Tibial nerve (tissue), 4 donors: ENCODE measurements at regions not wholly inside any gene's neighbourhood (a gene's known extent, or its start where the extent isn't known, plus 50 kb on each side); places are given as distances from the start of the nearest gene placed in this dataset.

Source experiments
- DNase-seq, 2 donors: peaks; one replicate each; pipeline ENCODE4 v3.0.0-alpha.2; 2019; ENCODE audit warnings: low spot score in 2 of 2
- H3K27ac ChIP-seq, 4 donors: fragments of 200-600 bp; sonication (generic) in 3 of 4; one replicate each; pipeline ENCODE4 v1.5.1; 2017 to 2019; ENCODE audit warnings: mild to moderate bottlenecking in 1 of 4
- H3K27me3 ChIP-seq, 2 donors: fragments of 200-600 bp; sonication (generic) in 1 of 2; one replicate each; pipeline versions ENCODE4 v1.5.1 to v1.6.0; 2017 to 2019
- H3K36me3 ChIP-seq, 3 donors: fragments of 200-600 bp; sonication (generic); one replicate each; pipeline ENCODE4 v1.5.1; 2018 to 2019
- H3K4me1 ChIP-seq, 4 donors: fragments of 200-600 bp; sonication (generic) in 3 of 4; one replicate each; pipeline ENCODE4 v1.5.1; 2017 to 2019
- H3K4me3 ChIP-seq, 4 donors: fragments of 200-600 bp; sonication (generic) in 3 of 4; one replicate each; pipeline ENCODE4 v1.5.1; 2017 to 2019; ENCODE audit warnings: mild to moderate bottlenecking in 1 of 4, moderate library complexity in 1 of 4
- H3K9me3 ChIP-seq, 4 donors: fragments of 200-600 bp; sonication (generic) in 3 of 4; one replicate each; pipeline ENCODE4 v1.5.1; 2017 to 2019
- CTCF ChIP-seq, 5 experiments: fragments of 200-600 bp in 3 of 5; fragments of 450-650 bp in 2 of 5; sonication (generic) in 3 of 5; IDR thresholded peaks; one replicate each; pipeline ENCODE4 v1.5.1; 2016 to 2019; ENCODE audit warnings: antibody characterized with exemption in 5 of 5, mild to moderate bottlenecking in 3 of 5, moderate library complexity in 2 of 5
- EP300 ChIP-seq, 2 donors: sonication (generic); formaldehyde crosslinking; IDR thresholded peaks; one replicate each; pipeline ENCODE4 v1.6.1; 2017; ENCODE audit warnings: antibody characterized with exemption in 2 of 2, mild to moderate bottlenecking in 1 of 2
- POLR2A ChIP-seq, 2 donors: fragments of 450-650 bp; IDR thresholded peaks; one replicate each; pipeline ENCODE4 v1.6.1; 2017; ENCODE audit warnings: antibody characterized with exemption in 2 of 2, mild to moderate bottlenecking in 2 of 2, moderate library complexity in 2 of 2
- WGBS, 2 donors: methylation state at CpG; one replicate each; pipeline ENCODE4 v1.1.5; 2018; 5-methylcytosine and 5-hydroxymethylcytosine counted together

- H3K4me1 ChIP-seq, result peaks cover 0 to 13% (median 4%) of the 10 kb centered on the region in 4 donors
- no peak overlapping the region for H3K27ac ChIP-seq
- no peaks in the 10 kb centered on the region for H3K36me3 ChIP-seq
- no peaks in the 10 kb centered on the region for H3K9me3 ChIP-seq
- DNase-seq, result peak; percentile 17 to 41
- no peaks in the 10 kb centered on the region for H3K27me3 ChIP-seq
- no peak overlapping the region for H3K4me3 ChIP-seq
- TF ChIP-seq CTCF (IDR thresholded peaks at IDR 0.05), result no peak
Observed at GRCh38 chr5:38645508-38645907, 89.1 kb upstream of the LIFR start.

DNA sequence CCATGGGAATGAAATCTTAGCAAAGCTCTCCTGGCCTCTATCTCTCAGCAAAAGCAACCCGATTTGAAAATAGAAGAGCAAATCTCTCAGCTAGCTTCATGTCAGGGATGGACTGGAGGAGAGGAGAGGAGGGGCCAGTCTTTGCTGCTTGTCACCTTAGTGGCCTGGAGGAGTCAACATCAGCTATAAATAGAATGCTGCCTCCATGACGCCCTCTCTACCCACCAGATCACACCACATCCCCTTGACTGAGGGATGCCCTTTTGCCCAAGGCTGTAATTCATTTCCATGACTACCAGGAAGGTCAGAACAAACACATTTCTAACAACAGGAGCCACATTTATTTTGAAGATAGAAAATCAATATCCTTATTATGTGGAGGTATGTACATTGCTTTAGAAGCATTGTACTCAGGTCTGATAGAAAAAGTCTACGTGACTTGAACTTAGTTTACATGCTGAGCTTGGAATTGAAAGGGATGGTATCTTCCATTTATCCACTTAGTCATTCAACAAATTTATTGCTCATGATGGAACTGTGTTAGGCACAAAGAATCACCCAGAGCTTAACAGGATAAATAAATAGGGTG lies 92.4 kb upstream of the LIFR start:
- Histone ChIP-seq H3K9me3 (no peaks in the 10 kb centered on the region), H3K4me1 (peaks cover 0 to 13% (median 0%) of the 10 kb centered on the region in 4 donors), H3K27me3 (no peaks in the 10 kb centered on the region), H3K36me3 (no peaks in the 10 kb centered on the region), H3K4me3 (no peak overlapping the region), H3K27ac (no peak overlapping the region)
- 77 to 85% methylated on average over 3 of the region's 3 CpGs for WGBS, 2 donors
- no peak for DNase-seq
- TF ChIP-seq CTCF (IDR thresholded peaks at IDR 0.05) (no peak), EP300 (IDR thresholded peaks at IDR 0.05) (no peak), POLR2A (IDR thresholded peaks at IDR 0.05) (no peak)

DNA sequence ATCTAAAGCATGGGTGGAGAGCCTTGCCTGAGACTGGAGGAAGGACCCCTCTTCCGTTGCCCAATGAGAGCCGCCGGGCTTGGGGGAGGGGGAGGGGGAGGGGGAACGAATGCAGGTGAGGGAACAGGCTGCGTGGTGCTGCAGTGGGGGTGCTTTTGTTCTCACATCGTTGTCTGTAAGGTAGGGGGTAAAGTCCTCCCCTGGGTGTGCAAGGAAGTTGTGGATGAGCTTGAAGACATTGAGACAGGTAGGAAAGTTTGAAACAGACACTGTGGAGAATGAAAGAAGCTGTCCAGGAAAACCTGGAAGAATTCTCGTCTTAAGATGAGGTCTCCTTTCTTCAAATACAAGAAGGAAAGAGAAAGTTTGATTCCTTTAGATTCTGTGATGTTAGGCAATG lies 94.1 kb upstream of the LIFR start:
- no peaks in the 10 kb centered on the region for H3K9me3 ChIP-seq
- no peak for DNase-seq
- 52 to 55% methylated on average over 7 of the region's 7 CpGs for WGBS, 2 donors
- peaks cover 0 to 13% (median 0%) of the 10 kb centered on the region in 4 donors for H3K4me1 ChIP-seq
- peak overlapping the region in 1 of 4 donors; percentile 1 for H3K4me3 ChIP-seq
- TF ChIP-seq POLR2A (IDR thresholded peaks at IDR 0.05) (no peak), CTCF (IDR thresholded peaks at IDR 0.05) (no peak), EP300 (IDR thresholded peaks at IDR 0.05) (no peak)
- no peaks in the 10 kb centered on the region for H3K36me3 ChIP-seq
- peak overlapping the region in 1 of 4 donors; percentile 17 for H3K27ac ChIP-seq
- no peaks in the 10 kb centered on the region for H3K27me3 ChIP-seq

GRCh38 chr5:38650946-38651345 lies 94.5 kb upstream of the LIFR start:
- H3K9me3 ChIP-seq, result no peaks in the 10 kb centered on the region
- WGBS, 2 donors, result 31 to 33% methylated on average over 8 of the region's 8 CpGs
- no peaks in the 10 kb centered on the region for H3K27me3 ChIP-seq
- H3K4me3 ChIP-seq, result peak overlapping the region in 1 of 4 donors; percentile 1
- TF ChIP-seq CTCF (IDR thresholded peaks at IDR 0.05) (no peak), EP300 (IDR thresholded peaks at IDR 0.05) (peak in 1 of 2 donors; percentile 15)
- peaks cover 0 to 13% (median 0%) of the 10 kb centered on the region in 4 donors for H3K4me1 ChIP-seq
- H3K27ac ChIP-seq, result peak overlapping the region in 1 of 4 donors; percentile 17
- DNase-seq, result no peak
- no peaks in the 10 kb centered on the region for H3K36me3 ChIP-seq

- H3K27ac ChIP-seq, result no peak overlapping the region
- no peaks in the 10 kb centered on the region for H3K36me3 ChIP-seq
- no peak overlapping the region for H3K4me3 ChIP-seq
- H3K27me3 ChIP-seq, result no peaks in the 10 kb centered on the region
- WGBS, 2 donors, result 82 to 89% methylated on average over 6 of the region's 6 CpGs
- H3K4me1 ChIP-seq, result peaks cover 0 to 13% (median 0%) of the 10 kb centered on the region in 4 donors
- TF ChIP-seq EP300 (IDR thresholded peaks at IDR 0.05), result no peak
- TF ChIP-seq CTCF (IDR thresholded peaks at IDR 0.05), result no peak
- TF ChIP-seq POLR2A (IDR thresholded peaks at IDR 0.05), result no peak
- H3K9me3 ChIP-seq, result no peaks in the 10 kb centered on the region
- DNase-seq, result no peak
Observed at GRCh38 chr5:38651806-38652205, 95.4 kb upstream of the LIFR start.
